HG03558 (cell line): ENCODE measurements at regions not wholly inside any gene's neighbourhood (a gene's known extent, or its start where the extent isn't known, plus 50 kb on each side); places are given as distances from the start of the nearest gene placed in this dataset.
"Not testable (repeated sequence)": the region's sequence is repeated elsewhere in the genome, so short reads cannot be mapped to it uniquely, and the experiment has no call there.

Experiments used
- ATAC-seq: cut with Tn5 transposase; IDR thresholded peaks from one replicate; pipeline ENCODE4 v1.9.1; 2021; ENCODE audit warnings: moderate number of reproducible peaks; ENCODE audit not compliant: unreplicated experiment; ENCODE audit errors: extremely low read depth

GRCh38 chr10:131363416-131363815 lies 51.9 kb upstream of the TCERG1L start:
- no peak for ATAC-seq

GRCh38 chr10:131371571-131371970 lies 60.0 kb upstream of the TCERG1L start:
- ATAC-seq: no peak

- ATAC-seq: no peak
Measured at GRCh38 chr10:131381576-131381975, 70.1 kb upstream of the TCERG1L start.

- ATAC-seq: not testable (repeated sequence)
Measured at GRCh38 chr10:131385161-131385872, 73.8 kb upstream of the TCERG1L start.

- no peak for ATAC-seq
Measured at GRCh38 chr10:131387018-131387529, 75.6 kb upstream of the TCERG1L start.

- no peak for ATAC-seq
Measured at GRCh38 chr10:131391936-131392335, 80.4 kb upstream of the TCERG1L start.

- no peak for ATAC-seq
Measured at GRCh38 chr10:131396121-131397050, 84.9 kb upstream of the TCERG1L start.

- ATAC-seq: no peak
Measured at GRCh38 chr10:131398166-131398565, 86.6 kb upstream of the TCERG1L start.

- no peak for ATAC-seq
Measured at GRCh38 chr10:131399981-131400380, 88.5 kb upstream of the TCERG1L start.

GRCh38 chr10:131400513-131400912 lies 89.0 kb upstream of the TCERG1L start:
- no peak for ATAC-seq

GRCh38 chr10:131402771-131403650 lies 91.5 kb upstream of the TCERG1L start:
- no peak for ATAC-seq

GRCh38 chr10:131403936-131404335 lies 92.4 kb upstream of the TCERG1L start:
- ATAC-seq: no peak

GRCh38 chr10:131404886-131405285 lies 93.4 kb upstream of the TCERG1L start:
- ATAC-seq: no peak

GRCh38 chr10:131406676-131407392 lies 95.3 kb upstream of the TCERG1L start:
- no peak for ATAC-seq

GRCh38 chr10:131418681-131419080 lies 107.2 kb upstream of the TCERG1L start:
- ATAC-seq: no peak

- ATAC-seq: no peak
Measured at GRCh38 chr10:131419797-131420196, 108.3 kb upstream of the TCERG1L start.

GRCh38 chr10:131420867-131421266 lies 109.3 kb upstream of the TCERG1L start:
- no peak for ATAC-seq

GRCh38 chr10:131421381-131421780 lies 109.9 kb upstream of the TCERG1L start:
- ATAC-seq: no peak

GRCh38 chr10:131422731-131423130 lies 111.2 kb upstream of the TCERG1L start:
- no peak for ATAC-seq

- no peak for ATAC-seq
Measured at GRCh38 chr10:131424053-131424452, 112.5 kb upstream of the TCERG1L start.
